Upper lobe of left lung (tissue), 6 donors: ENCODE measurements at regions not wholly inside any gene's neighbourhood (a gene's known extent, or its start where the extent isn't known, plus 50 kb on each side); places are given as distances from the start of the nearest gene placed in this dataset.

Source experiments
- ATAC-seq, 2 donors: fragments of 200-7000 bp; cut with Tn5 transposase; one replicate each; pipeline ENCODE4 v1.9.1; 2022; ENCODE audit warnings: mild to moderate bottlenecking in 2 of 2, moderate library complexity in 2 of 2; ENCODE audit not compliant: low FRiP score in 2 of 2
- DNase-seq, 2 donors: peaks; one replicate each; pipeline ENCODE4 v3.0.0-alpha.2; 2019 to 2020
- H3K27ac ChIP-seq, 4 donors: fragments of 200-600 bp; sonication (generic); one replicate each; pipeline ENCODE4 v1.5.1; 2016 to 2019
- H3K27me3 ChIP-seq, 4 donors: fragments of 200-600 bp; sonication (generic); one replicate each; pipeline ENCODE4 v1.5.1; 2017 to 2019
- H3K36me3 ChIP-seq, 4 donors: fragments of 200-600 bp; sonication (generic); one replicate each; pipeline ENCODE4 v1.5.1; 2016 to 2019
- H3K4me1 ChIP-seq, 4 donors: fragments of 200-600 bp; sonication (generic); one replicate each; pipeline ENCODE4 v1.5.1; 2018 to 2019
- H3K4me3 ChIP-seq, 4 donors: fragments of 200-600 bp; sonication (generic); one replicate each; pipeline ENCODE4 v1.5.1; 2017 to 2019; ENCODE audit warnings: mild to moderate bottlenecking in 2 of 4, moderate library complexity in 1 of 4
- H3K9me3 ChIP-seq, 4 donors: fragments of 200-600 bp; sonication (generic); one replicate each; pipeline ENCODE4 v1.5.1; 2018 to 2019
- EP300 ChIP-seq, 4 donors: sonication (generic); formaldehyde crosslinking; IDR thresholded peaks; one replicate each; pipeline ENCODE4 v1.5.1; 2017; ENCODE audit warnings: antibody characterized with exemption in 4 of 4, control low read depth in 2 of 4
- POLR2A ChIP-seq, 4 donors: fragments of 450-650 bp; IDR thresholded peaks; one replicate each; pipeline ENCODE4 v1.5.1; 2016 to 2017; ENCODE audit warnings: antibody characterized with exemption in 4 of 4, mild to moderate bottlenecking in 2 of 4
- POLR2AphosphoS5 ChIP-seq, 2 donors: sonication (generic); formaldehyde crosslinking; IDR thresholded peaks; one replicate each; pipeline ENCODE4 v1.5.1; 2017; ENCODE audit warnings: antibody characterized with exemption in 2 of 2
- WGBS, 2 donors: methylation state at CpG; one replicate each; pipeline ENCODE4 v1.1.5; 2017 to 2018; 5-methylcytosine and 5-hydroxymethylcytosine counted together
- TF ChIP-seq, protein P1 (sequence below), 6 experiments: fragments of 450-650 bp in 4 of 6; fragments of 200-600 bp in 2 of 6; sonication (generic) in 2 of 6; IDR thresholded peaks; one replicate each; pipeline ENCODE4 v1.5.1; 2016 to 2019; ENCODE audit warnings: antibody characterized with exemption in 6 of 6
- donor health status: DM: no; HTN: no; CAD: no; lungs with moderate emphysema.
- donor health status: DM: no; HTN: yes; CAD: no; lungs with severe emphysema.

- WGBS, 2 donors, result 31 to 40% methylated on average over 5 of the region's 5 CpGs
- ATAC-seq, result no peak
Observed at GRCh38 chr5:10162468-10162867, 87.2 kb downstream of the ATPSCKMT start.

DNA sequence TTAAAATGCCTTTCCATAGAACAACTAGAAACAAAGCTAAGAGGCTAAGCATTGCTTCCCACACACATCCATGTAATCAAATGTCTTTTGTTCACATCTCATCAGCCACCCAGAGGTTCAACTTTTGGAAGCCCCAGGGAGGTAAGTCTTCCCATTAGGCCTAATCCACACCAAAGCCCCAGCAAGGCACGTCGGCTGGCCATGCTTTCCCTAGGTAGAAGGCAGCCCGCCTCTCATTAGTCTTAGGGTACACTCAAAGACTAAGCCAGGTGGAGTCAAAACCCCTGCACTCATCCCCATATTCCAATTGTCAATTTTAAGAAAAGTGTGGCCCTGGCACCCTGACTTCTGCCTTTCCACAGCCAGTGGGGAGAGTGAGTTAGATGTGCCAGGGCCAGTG lies 87.9 kb downstream of the ATPSCKMT start:
- TF ChIP-seq POLR2AphosphoS5 (IDR thresholded peaks at IDR 0.05), result no peak
- TF ChIP-seq, protein P1, sequence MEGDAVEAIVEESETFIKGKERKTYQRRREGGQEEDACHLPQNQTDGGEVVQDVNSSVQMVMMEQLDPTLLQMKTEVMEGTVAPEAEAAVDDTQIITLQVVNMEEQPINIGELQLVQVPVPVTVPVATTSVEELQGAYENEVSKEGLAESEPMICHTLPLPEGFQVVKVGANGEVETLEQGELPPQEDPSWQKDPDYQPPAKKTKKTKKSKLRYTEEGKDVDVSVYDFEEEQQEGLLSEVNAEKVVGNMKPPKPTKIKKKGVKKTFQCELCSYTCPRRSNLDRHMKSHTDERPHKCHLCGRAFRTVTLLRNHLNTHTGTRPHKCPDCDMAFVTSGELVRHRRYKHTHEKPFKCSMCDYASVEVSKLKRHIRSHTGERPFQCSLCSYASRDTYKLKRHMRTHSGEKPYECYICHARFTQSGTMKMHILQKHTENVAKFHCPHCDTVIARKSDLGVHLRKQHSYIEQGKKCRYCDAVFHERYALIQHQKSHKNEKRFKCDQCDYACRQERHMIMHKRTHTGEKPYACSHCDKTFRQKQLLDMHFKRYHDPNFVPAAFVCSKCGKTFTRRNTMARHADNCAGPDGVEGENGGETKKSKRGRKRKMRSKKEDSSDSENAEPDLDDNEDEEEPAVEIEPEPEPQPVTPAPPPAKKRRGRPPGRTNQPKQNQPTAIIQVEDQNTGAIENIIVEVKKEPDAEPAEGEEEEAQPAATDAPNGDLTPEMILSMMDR (IDR thresholded peaks at IDR 0.05), result no peak
- TF ChIP-seq POLR2A (IDR thresholded peaks at IDR 0.05), result no peak
- no peak for TF ChIP-seq EP300 (IDR thresholded peaks at IDR 0.05)
- DNase-seq, result no peak
- no peak for ATAC-seq
- WGBS, 2 donors, result 62 to 76% methylated on average over 3 of the region's 3 CpGs
- H3K27me3 ChIP-seq, result no peaks in the 10 kb centered on the region
- no peaks in the 10 kb centered on the region for H3K36me3 ChIP-seq
- H3K4me3 ChIP-seq, result no peak overlapping the region
- no peak overlapping the region for H3K27ac ChIP-seq
- H3K9me3 ChIP-seq, result peaks cover 0 to 6% (median 5%) of the 10 kb centered on the region in 4 donors
- H3K4me1 ChIP-seq, result no peaks in the 10 kb centered on the region

More at GRCh38 chr5:10162468-10162867, 87.2 kb downstream of the ATPSCKMT start:
- no peak overlapping the region for H3K4me3 ChIP-seq
- H3K27me3 ChIP-seq, result no peaks in the 10 kb centered on the region
- no peak for DNase-seq
- peaks cover 0 to 6% (median 5%) of the 10 kb centered on the region in 4 donors for H3K9me3 ChIP-seq
- no peaks in the 10 kb centered on the region for H3K4me1 ChIP-seq
- no peak overlapping the region for H3K27ac ChIP-seq
- no peak for TF ChIP-seq POLR2AphosphoS5 (IDR thresholded peaks at IDR 0.05)
- TF ChIP-seq, protein P1 (IDR thresholded peaks at IDR 0.05), result no peak
- TF ChIP-seq POLR2A (IDR thresholded peaks at IDR 0.05), result no peak
- no peak for TF ChIP-seq EP300 (IDR thresholded peaks at IDR 0.05)
- H3K36me3 ChIP-seq, result no peaks in the 10 kb centered on the region

DNA sequence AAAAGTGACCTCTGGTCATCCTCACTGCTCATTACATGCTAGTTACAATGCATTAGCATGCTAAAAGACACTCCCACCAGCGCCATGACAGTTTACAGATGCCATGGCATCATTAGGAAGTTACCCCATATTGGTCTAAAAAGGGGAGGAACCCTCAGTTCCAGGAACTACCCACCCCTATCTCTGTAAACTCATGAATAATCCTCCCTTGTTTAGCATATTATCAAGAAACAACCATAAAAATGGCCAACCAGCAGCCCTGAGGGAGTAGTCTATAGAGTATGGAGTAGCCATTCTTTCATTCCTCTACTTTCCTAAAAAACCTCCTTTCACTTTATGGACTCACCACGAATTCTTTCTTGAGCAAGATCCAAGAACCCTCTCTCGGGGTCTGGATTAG lies 89.4 kb downstream of the ATPSCKMT start:
- TF ChIP-seq EP300 (IDR thresholded peaks at IDR 0.05), result no peak
- no peak for TF ChIP-seq POLR2AphosphoS5 (IDR thresholded peaks at IDR 0.05)
- TF ChIP-seq POLR2A (IDR thresholded peaks at IDR 0.05), result no peak
- TF ChIP-seq, protein P1 (IDR thresholded peaks at IDR 0.05), result no peak
- Histone ChIP-seq H3K27me3 (no peaks in the 10 kb centered on the region), H3K9me3 (peaks cover 0 to 6% (median 3%) of the 10 kb centered on the region in 4 donors), H3K4me1 (no peaks in the 10 kb centered on the region), H3K4me3 (no peak overlapping the region), H3K27ac (no peak overlapping the region), H3K36me3 (no peaks in the 10 kb centered on the region)
- DNase-seq (no peak), ATAC-seq (no peak)
- WGBS, 2 donors, result 69 to 88% methylated on average over 3 of the region's 3 CpGs

- TF ChIP-seq POLR2AphosphoS5 (IDR thresholded peaks at IDR 0.05) (no peak), EP300 (IDR thresholded peaks at IDR 0.05) (no peak), POLR2A (IDR thresholded peaks at IDR 0.05) (no peak)
- TF ChIP-seq, protein P1 (IDR thresholded peaks at IDR 0.05), result no peak
- no peak for ATAC-seq
- Histone ChIP-seq H3K36me3 (no peaks in the 10 kb centered on the region), H3K4me3 (no peak overlapping the region), H3K4me1 (no peaks in the 10 kb centered on the region), H3K27ac (no peak overlapping the region), H3K9me3 (no peaks in the 10 kb centered on the region), H3K27me3 (no peaks in the 10 kb centered on the region)
- DNase-seq, result no peak
Observed at GRCh38 chr5:10158886-10159285, 90.8 kb downstream of the ATPSCKMT start.

DNA sequence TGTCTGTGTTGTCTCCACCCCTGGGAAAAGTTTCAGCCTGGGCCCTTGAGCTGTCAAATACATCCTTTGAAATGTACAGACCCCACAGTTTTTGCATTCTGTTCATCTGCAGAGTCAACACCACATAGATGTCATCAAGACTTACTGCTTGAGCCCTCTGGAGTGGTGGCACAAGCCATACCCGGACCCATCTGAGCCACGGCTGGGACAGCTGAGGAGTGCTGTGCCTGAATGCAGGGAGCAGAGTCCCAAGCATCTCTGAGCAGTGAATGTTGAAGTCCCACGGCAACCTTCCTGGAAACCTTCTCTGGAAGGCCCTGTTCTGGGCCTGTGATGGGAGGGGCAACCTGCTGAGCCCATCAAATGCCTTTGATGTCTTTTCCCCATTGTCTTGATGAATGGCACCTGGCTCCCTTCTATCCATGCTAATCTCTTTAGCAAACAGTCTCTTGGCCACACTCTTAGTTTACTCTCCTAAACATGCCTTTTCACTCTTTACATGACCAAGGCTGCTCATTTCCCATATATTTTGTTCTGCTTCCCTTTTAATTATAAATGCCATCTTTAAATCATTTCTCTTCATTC lies 92.5 kb downstream of the ATPSCKMT start:
- ATAC-seq, result no peak
- H3K27me3 ChIP-seq, result no peaks in the 10 kb centered on the region
- H3K4me1 ChIP-seq, result no peaks in the 10 kb centered on the region
- no peaks in the 10 kb centered on the region for H3K9me3 ChIP-seq
- no peak for DNase-seq
- no peak overlapping the region for H3K4me3 ChIP-seq
- no peak for TF ChIP-seq EP300 (IDR thresholded peaks at IDR 0.05)
- H3K36me3 ChIP-seq, result no peaks in the 10 kb centered on the region
- WGBS, 2 donors, result 39 to 55% methylated on average over 3 of the region's 3 CpGs
- no peak overlapping the region for H3K27ac ChIP-seq
